Ovary (tissue), 7 donors: ENCODE measurements at regions not wholly inside any gene's neighbourhood (a gene's known extent, or its start where the extent isn't known, plus 50 kb on each side); places are given as distances from the start of the nearest gene placed in this dataset.

Source experiments
- DNase-seq, 5 donors: peaks; one replicate each; pipeline ENCODE4 v3.0.0-alpha.2; 2019 to 2020
- H3K27ac ChIP-seq, 2 donors: fragments of 200-600 bp; one replicate each; pipeline versions ENCODE4 v1.5.1 to v1.8.0; 2019 to 2022
- H3K27me3 ChIP-seq: fragments of 200-600 bp; one replicate; pipeline ENCODE4 v1.8.0; 2022
- H3K36me3 ChIP-seq: fragments of 200-600 bp; sonication (generic); one replicate; pipeline ENCODE4 v1.5.1; 2019
- H3K4me1 ChIP-seq: one replicate; pipeline ENCODE4 v1.8.1; 2013; ENCODE audit warnings: mild to moderate bottlenecking, moderate library complexity; ENCODE audit not compliant: insufficient read depth
- H3K4me3 ChIP-seq: fragments of 200-600 bp; sonication (generic); one replicate; pipeline ENCODE4 v1.5.1; 2017
- H3K9me3 ChIP-seq, 2 donors: fragments of 200-600 bp in 1 of 2; sonication (generic) in 1 of 2; one replicate each; pipeline versions ENCODE4 v1.5.1 to v1.8.1; 2013 to 2019; ENCODE audit warnings: mild to moderate bottlenecking in 1 of 2, moderate library complexity in 1 of 2
- EP300 ChIP-seq: sonication (generic); formaldehyde crosslinking; IDR thresholded peaks from one replicate; pipeline ENCODE4 v1.6.1; 2017; ENCODE audit warnings: antibody characterized with exemption
- POLR2A ChIP-seq: fragments of 450-650 bp; IDR thresholded peaks from one replicate; pipeline ENCODE4 v1.6.1; 2017; ENCODE audit warnings: antibody characterized with exemption, mild to moderate bottlenecking, moderate library complexity
- WGBS, 3 donors: extraction: QIAGEN DNeasy Blood & Tissue Kit in 1 of 3; methylation state at CpG; one replicate each; pipeline versions ENCODE4 v1.1.5 to v1.1.7; 2013 to 2017; 5-methylcytosine and 5-hydroxymethylcytosine counted together
- intact Hi-C, 4 donors: fragments of 100-400 bp; cut with DNase I; formaldehyde crosslinking; loops; one replicate each; pipeline versions ENCODE4 v1.11.0 to v1.15.1; 2022 to 2023
- TF ChIP-seq, protein P1 (sequence below), 3 donors: fragments of 450-650 bp in 2 of 3; fragments of 200-600 bp in 1 of 3; IDR thresholded peaks; one replicate each; pipeline versions ENCODE4 v1.5.1 to v1.8.0; 2016 to 2022; ENCODE audit warnings: antibody characterized with exemption in 3 of 3, mild to moderate bottlenecking in 1 of 3
- donor health status: DM: no; HTN: no; CAD: no; lungs with moderate emphysema.
- donor health status: DM: no; HTN: no; CAD: no.
- donor health status: Bipolar disorder and iron deficiency.
- donor health status: DM: no; HTN: no; CAD: no.
- donor health status: DM: yes; HTN: yes; CAD: no.

DNA sequence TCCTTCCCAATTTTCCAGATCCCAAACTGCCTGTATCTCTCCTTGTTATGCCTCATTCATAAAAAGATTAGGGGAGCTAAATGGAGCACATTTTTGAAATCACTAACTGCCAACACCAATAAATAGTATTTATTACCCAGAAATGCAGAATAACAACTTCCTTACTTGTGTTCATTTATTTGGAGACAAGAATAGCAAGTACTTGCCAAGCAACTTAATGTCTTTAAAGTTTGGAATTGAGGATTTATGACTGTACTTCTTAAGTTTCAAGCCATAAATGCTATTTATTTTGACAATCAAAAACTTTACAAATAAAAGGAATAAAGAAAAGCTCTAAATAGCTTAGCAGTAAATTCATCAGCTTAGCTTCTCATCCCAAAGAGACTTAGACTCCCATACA, 626.1 kb upstream of the NOVA1 start:
- no peak for TF ChIP-seq EP300
- no peak for TF ChIP-seq POLR2A
- TF ChIP-seq, protein P1, sequence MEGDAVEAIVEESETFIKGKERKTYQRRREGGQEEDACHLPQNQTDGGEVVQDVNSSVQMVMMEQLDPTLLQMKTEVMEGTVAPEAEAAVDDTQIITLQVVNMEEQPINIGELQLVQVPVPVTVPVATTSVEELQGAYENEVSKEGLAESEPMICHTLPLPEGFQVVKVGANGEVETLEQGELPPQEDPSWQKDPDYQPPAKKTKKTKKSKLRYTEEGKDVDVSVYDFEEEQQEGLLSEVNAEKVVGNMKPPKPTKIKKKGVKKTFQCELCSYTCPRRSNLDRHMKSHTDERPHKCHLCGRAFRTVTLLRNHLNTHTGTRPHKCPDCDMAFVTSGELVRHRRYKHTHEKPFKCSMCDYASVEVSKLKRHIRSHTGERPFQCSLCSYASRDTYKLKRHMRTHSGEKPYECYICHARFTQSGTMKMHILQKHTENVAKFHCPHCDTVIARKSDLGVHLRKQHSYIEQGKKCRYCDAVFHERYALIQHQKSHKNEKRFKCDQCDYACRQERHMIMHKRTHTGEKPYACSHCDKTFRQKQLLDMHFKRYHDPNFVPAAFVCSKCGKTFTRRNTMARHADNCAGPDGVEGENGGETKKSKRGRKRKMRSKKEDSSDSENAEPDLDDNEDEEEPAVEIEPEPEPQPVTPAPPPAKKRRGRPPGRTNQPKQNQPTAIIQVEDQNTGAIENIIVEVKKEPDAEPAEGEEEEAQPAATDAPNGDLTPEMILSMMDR (IDR thresholded peaks at IDR 0.05), result no peak
- no peaks in the 10 kb centered on the region for H3K36me3 ChIP-seq
- H3K27me3 ChIP-seq, result no peaks in the 10 kb centered on the region
- no peak for DNase-seq
- H3K27ac ChIP-seq, result no peak overlapping the region
- no peaks in the 10 kb centered on the region for H3K4me1 ChIP-seq
- intact Hi-C loops, result no loop called here
- H3K4me3 ChIP-seq, result no peak overlapping the region
- H3K9me3 ChIP-seq, result no peaks in the 10 kb centered on the region

DNA sequence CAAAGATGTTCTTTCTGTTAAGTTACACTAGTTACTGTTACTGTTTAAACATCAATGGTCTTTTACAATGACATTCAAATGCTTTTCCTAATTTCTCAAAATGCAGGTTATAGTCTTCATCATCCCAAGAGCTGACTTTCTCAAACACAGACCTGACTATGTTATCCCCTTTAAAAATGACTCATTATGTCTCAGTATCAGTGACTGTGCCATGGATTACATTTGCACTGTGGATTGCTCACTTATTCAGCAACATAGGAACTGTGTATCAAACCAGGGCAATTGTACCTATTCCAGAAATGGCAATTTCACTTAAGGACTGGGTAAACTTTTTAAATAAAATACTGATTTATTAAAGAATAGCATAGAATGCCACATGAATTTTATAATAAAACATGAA, 630.2 kb upstream of the NOVA1 start:
- DNase-seq, result no peak
- H3K36me3 ChIP-seq, result no peaks in the 10 kb centered on the region
- TF ChIP-seq EP300, result no peak
- TF ChIP-seq, protein P1 (IDR thresholded peaks at IDR 0.05), result no peak
- no peak for TF ChIP-seq POLR2A
- no peak overlapping the region for H3K4me3 ChIP-seq
- no peak overlapping the region for H3K27ac ChIP-seq
- H3K27me3 ChIP-seq, result no peaks in the 10 kb centered on the region
- H3K4me1 ChIP-seq, result no peaks in the 10 kb centered on the region
- intact Hi-C loops, result no loop called here
- no peaks in the 10 kb centered on the region for H3K9me3 ChIP-seq

- intact Hi-C loops, result no loop called here
- Histone ChIP-seq H3K4me3 (no peak overlapping the region), H3K27me3 (no peaks in the 10 kb centered on the region), H3K27ac (no peak overlapping the region), H3K9me3 (no peaks in the 10 kb centered on the region), H3K4me1 (no peaks in the 10 kb centered on the region), H3K36me3 (no peaks in the 10 kb centered on the region)
- TF ChIP-seq EP300 (no peak), POLR2A (no peak)
- TF ChIP-seq, protein P1 (IDR thresholded peaks at IDR 0.05), result no peak
- WGBS, 3 donors, result 84 to 88% (median 86%) methylated on average over 4 of the region's 4 CpGs
- DNase-seq, result no peak
These were observed 636.5 kb upstream of the NOVA1 start for GRCh38 chr14:27234331-27234730.

GRCh38 chr14:27236601-27237000, 638.8 kb upstream of the NOVA1 start:
- TF ChIP-seq POLR2A, result no peak
- TF ChIP-seq EP300, result no peak
- TF ChIP-seq, protein P1 (IDR thresholded peaks at IDR 0.05), result no peak
- Histone ChIP-seq H3K9me3 (no peaks in the 10 kb centered on the region), H3K4me3 (no peak overlapping the region), H3K4me1 (no peaks in the 10 kb centered on the region), H3K27me3 (no peaks in the 10 kb centered on the region), H3K36me3 (no peaks in the 10 kb centered on the region), H3K27ac (no peak overlapping the region)
- no peak for DNase-seq
- intact Hi-C loops, result no loop called here
- whole genome bisulfite sequencing, 3 donors, result 66 to 92% (median 89%) methylated on average over 2 of the region's 2 CpGs

GRCh38 chr14:27242874-27243273, 645.0 kb upstream of the NOVA1 start:
- Histone ChIP-seq H3K27ac (no peak overlapping the region), H3K4me3 (no peak overlapping the region), H3K9me3 (no peaks in the 10 kb centered on the region), H3K4me1 (no peaks in the 10 kb centered on the region), H3K36me3 (no peaks in the 10 kb centered on the region), H3K27me3 (no peaks in the 10 kb centered on the region)
- TF ChIP-seq POLR2A (no peak), EP300 (no peak)
- TF ChIP-seq, protein P1 (IDR thresholded peaks at IDR 0.05), result no peak
- no peak for DNase-seq
- 54 to 68% (median 55%) methylated on average over 3 of the region's 3 CpGs for WGBS, 3 donors
- intact Hi-C loops, result no loop called here
